Endometrial microvascular endothelial cells (primary cell): ENCODE measurements at regions not wholly inside any gene's neighbourhood (a gene's known extent, or its start where the extent isn't known, plus 50 kb on each side); places are given as distances from the start of the nearest gene placed in this dataset.
"Not testable (repeated sequence)": the region's sequence is repeated elsewhere in the genome, so short reads cannot be mapped to it uniquely, and the experiment has no call there.

Experiments used
- in situ Hi-C: cut with HindIII; loops from 2 replicates; pipeline ENCODE4 v1.10.0; 2017; ENCODE audit warnings: low sequenced_read_pairs, low pct_unique_long_range_greater_than_20kb; ENCODE audit errors: inconsistent ontology term

DNA sequence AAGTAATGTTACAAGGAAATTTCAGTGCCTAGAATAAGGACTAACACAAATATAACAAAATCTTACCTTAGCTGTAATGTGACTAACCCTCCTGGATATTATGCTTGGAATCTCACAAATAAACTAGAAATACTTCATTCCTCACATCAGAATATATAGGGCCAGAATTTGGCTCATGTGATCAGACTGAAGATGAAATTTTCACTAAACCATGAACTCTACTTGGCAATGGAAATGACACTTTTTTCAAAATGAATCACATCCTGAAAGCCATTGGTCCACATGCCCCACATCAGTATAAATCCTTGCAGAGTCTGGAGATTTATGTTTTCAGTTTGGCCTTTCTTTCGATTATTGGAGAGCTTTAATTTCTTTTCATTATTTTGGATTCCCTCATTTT, 227.8 kb downstream of the NRIP1 start:
- in situ Hi-C loops, result no loop called here

DNA sequence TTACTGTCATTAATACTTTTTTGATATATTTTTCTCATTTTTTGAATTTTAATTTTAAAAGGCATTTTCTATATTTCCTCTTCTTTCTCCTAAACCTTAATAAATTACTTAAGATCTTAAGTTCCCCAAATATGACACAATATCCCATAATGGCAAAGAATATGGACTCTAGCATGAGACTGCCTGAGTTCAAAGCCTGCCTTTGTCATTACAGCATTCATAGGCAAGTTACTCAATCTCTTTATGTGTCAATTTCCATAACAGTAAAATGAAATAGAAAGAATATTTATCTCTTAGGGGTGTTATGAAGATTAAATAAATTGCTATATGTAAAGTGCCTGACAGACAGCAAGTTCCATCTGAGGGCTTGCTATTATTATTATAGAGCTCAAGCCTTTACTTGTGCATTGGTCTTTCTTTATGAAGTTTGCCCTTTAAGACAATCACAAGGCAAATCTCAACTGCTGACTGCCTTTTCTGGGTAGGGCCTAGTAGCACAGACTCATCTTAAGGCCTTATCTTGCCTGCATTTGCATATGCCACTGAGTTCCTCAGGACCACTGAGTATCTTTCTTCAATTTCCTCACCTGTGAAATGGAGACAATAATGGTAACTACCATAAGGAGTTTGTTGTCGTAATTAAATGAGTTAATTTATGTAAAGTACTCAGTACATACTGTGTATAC, 231.0 kb downstream of the NRIP1 start:
- in situ Hi-C loops, result no loop called here

DNA sequence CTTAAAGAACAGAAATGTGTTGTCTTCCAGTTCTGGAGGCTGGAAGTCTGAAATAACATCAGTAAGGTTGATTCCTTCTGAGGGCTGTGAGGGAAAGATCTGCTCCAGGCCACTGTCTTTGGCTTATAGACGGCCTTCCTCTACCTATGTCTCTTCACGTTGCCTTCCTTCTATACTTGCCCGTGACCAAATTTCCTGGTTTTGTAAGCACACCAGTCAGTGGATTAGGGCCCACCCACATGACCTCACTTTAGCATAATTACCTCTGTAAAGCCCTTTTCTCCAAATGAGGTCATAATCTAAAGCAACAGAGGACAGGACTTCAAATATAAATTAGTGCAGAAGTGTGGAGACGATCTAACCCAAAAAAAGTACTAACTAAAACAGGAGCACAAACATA, 231.6 kb downstream of the NRIP1 start:
- in situ Hi-C loops, result no loop called here

DNA sequence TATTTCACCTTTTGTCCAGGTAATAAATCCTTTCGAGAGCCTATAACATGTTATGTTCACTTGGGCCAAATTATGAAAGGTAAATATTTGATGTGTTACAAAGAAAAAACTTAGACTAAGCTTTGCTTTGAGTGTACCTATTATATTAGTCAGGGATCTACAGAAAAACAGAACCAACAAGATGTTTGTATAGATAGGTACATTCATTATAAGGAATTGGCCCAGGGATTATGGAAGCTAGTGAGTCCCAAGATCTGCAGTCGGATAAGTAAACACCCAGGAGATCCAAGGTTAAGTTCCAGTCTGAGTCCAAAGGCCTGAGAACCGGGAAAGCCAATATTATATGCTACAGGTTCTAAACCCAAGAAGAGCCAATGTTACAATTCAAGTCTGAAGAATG, 234.5 kb downstream of the NRIP1 start:
- in situ Hi-C loops, result no loop called here

DNA sequence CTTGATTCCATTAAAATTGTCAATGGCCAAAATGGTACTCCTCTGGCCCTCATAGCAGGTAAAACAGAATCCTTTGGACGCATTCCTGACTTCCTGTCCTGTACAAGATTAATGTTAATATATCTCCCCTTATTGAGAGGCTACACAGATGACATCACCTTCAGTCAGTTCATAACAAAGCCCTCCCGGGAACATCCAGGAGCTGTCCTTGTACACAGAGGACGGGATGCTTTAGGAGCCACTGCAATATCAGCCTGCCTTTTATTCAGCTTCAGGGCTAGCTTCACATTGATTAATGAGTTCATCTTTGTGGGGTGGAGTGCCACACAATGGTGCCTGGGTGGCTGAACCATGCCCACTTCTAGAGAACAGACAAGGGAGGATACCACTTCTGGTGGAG, 235.1 kb downstream of the NRIP1 start:
- in situ Hi-C loops, result no loop called here

DNA sequence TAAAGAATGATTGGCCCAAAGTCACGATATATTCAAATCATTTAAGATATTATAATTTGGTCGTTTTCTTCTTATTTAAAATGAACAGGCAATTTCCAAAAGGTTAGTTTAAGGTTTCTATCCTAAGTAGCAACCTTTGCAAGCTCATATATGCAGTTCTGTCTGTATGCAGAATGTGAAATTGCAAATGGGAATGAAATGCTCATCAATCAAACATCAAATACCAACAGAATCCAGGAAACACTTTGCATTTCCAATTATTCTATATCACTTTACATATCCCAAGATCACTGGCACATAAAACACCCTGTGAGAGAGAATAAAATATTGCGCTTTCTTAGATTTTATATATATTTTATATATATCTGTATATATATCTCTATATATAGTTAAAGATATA, 237.3 kb downstream of the NRIP1 start:
- in situ Hi-C loops, result no loop called here

DNA sequence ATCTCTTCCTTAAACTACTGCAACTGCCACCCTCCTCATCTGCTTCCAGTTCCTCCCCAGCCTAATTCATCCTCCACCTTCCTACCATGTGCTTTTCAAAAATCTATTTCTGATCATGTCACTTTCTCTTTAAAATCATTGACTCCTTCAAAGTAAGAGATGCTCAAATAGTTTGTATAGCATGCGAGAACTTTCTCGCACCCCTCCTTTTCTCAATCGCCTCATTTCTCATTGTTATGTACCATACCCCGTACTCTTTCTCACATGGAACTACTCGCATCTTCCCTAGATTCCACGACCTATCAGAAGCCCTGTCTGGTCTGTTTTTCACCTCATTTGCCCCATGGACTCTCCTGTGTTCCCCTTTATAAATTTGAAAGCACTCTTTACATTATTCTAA, 238.2 kb downstream of the NRIP1 start:
- in situ Hi-C loops, result no loop called here

DNA sequence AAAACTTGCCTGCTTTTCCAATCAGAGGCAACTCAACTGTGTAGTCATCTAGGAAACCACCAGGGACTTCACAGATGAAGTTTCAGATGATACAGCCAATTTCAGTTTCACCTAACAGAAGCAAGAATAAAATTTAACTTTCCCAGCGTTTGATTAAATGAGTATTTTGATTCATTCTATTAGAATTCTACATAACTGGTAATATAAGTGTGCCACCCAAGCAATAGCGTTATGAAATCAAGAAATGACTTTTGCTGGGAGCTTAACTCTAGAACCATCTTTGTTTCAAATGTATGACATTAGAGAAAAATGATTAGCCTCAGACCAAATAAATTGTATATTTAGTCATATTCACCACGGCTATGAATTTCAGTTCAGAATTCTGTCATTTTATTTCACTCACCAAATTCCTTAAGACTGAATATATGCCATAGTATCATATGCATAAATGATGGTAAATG, 239.3 kb downstream of the NRIP1 start:
- in situ Hi-C loops, result no loop called here

DNA sequence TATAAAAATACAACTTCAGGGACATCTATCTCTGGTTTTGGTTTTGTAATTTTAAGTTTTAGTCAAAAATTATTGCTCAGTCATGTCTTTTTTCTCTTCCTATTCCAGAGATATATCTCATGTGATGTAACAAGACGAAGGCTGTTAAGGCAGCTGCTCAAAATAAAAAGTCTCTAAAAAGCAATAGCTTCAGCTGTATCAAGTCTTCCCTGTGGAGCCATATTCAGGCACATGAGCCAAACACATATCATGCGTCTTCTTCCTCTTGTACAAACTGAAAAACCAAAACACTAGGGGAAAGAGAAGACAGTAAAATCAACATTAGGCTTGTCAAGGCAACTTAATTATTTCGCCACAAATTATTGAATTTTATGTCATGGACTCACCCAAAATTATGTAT, 240.7 kb downstream of the NRIP1 start:
- in situ Hi-C loops, result no loop called here

DNA sequence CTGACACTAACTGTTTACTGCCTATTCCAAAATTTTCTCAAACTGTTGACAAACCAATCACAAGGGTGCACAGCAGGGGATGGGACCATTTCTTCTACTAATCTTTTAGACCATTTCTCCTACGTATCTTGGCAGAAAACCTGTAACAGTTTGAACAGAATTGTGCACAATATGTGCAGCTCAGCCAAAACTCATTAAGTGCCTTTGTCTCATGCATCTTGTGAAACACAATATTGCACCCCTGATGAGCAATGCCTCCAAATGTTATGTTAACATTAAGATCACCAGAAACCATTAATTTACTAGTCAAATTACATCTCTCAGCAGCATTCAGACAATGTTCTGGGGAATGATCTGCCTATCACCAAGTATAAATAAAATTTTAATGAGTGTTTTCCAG, 247.5 kb downstream of the NRIP1 start:
- in situ Hi-C loops, result no loop called here

DNA sequence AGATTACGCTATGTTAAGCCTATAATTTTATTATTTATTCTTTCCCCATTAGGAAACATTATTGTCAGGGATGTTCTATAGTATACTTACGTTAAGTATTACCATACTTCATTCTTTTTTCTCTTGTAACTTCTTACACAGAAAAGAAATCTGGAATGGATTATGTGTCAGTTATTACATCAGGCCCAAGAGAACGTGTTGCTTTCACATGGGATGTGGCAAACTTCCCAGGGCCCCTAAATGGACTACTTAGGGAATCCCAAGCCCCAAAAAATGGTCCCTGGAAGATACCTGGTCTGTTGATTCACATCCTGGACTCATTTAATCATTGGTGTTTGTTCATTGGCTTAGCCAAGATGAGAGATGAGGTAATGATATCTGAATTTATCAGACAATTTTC, 249.8 kb downstream of the NRIP1 start:
- in situ Hi-C loops, result no loop called here

DNA sequence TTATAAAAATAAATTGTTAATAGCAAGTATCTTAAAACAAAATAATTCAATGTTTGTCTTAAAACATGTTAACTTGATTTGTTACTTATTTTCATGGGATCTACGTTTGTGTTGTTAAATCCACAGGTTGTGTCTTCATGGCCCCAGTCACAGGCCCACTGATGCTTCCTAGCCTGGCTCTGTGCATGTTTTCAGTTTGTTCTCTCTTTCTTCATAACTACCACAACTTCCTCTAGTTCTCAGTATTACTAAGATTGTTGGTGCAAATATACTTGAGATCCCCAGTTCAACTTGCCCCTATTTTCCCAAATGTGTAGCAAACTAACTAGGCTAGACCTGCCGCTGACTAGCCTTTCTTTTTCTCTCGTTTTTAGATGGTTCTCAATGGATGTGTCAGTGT, 250.5 kb downstream of the NRIP1 start:
- in situ Hi-C loops, result no loop called here

DNA sequence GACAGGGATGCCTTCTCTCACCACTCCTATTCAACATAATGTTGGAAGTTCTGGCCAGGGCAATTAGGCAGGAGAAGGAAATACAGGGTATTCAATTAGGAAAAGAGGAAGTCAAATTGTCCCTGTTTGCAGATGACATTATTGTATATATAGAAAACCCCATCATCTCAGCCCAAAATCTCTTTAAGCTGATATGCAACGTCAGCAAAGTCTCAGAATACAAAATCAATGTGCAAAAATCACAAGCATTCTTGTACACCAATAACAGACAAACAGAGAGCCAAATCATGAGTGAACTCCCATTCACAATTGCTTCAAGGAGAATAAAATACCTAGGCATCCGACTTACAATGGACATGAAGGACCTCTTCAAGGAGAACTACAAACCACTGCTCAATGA, 258.1 kb upstream of the SAMSN1 start:
- in situ Hi-C loops, result not testable (repeated sequence)

DNA sequence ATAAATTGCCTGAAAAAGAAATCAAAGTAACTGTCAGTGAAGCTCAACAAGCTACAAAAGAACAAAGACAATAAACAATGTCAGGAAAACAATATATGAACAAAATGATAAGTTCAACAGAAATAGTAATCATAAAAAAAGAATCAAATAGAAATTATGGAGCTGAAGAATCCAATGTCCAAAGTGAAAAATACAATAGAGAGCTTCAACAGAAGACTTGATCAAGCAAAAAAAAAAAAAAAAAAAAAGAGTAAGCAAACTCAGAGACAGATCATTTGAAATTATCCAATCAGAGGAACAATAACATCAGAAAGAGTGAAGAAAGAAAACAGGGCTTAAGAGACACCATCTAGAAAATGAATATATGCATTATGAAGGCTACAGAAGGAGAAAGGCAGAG, 251.4 kb upstream of the SAMSN1 start:
- in situ Hi-C loops, result no loop called here

DNA sequence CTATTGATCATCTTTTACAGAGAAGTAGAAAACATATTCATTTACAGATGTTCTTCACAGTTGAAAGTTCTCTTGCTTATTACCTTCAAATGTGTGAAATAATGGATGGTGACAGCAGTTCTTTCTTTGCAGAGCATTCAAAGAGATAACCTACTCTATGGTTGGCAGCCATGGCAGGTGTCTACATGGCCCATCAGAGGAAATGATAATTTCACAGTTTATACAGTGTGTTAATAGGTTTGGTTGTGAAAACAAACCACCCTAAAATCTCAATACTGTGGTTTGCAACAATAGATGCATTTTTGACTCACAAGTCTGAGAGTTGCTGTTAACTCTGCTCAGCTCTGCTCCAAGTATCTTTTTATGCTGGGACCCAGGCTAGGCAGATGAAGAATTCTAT, 241.2 kb upstream of the SAMSN1 start:
- in situ Hi-C loops, result no loop called here

DNA sequence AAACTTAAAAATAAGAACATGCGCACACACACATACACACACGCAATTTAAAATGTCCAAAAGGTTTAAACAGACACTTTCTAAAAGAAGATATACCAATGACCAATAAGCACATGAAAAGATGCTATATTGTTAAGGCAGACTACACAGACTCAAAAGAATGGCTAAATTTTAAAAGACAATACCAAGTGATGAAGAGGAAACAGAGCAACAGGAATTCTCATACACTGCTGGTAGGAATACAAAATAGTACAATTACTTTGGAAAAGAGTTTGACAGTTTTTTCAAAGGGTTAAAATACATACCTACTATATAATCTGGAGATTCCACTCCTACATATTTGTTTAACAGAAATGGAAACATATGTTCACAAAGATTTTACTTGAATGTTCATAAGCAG, 239.6 kb upstream of the SAMSN1 start:
- in situ Hi-C loops, result no loop called here

DNA sequence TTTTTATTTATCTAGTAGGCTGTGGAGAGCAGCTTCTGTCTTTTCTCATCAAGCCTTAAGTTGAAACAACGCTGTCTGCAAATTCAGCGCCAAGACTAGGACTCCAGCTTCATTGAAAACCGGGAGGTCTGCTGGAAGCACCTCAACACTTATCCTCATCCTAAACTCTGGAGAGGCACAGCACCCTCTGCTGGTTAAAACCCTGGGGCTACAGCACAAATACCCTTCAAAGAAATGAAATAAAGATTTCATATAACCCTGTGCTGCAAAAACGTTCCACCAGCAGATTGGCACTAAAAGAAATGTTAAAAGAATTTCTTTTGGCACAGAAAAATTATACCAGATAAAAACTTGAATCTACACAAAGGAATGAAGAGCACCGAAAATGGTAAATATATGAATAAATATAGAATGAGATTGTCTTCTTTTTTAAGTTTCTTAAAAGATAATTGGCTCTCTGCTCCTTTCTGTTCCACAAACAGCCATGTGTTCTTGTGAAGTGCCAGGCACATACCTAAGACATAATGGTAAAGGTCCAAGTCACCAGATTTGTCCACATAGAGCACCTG, 227.7 kb upstream of the SAMSN1 start:
- in situ Hi-C loops, result no loop called here

DNA sequence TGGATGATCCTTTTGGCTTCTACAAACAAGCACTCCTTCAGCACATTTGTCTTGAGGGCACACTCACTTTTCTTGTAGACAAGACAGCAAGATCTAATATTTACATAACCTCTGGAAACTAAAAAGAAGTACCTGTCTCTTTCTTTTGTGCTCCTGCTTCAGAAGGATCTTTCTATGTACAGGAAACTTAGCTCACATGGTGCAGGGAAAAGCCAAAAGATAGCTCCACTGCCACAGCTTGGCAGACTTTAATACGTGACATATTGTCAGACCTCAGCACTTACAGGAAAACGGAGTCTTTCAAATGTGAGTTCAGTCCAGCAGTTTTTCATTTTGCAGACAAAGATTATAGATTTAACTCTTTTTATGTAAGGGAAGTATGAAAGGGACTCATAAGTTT, 225.5 kb upstream of the SAMSN1 start:
- in situ Hi-C loops, result no loop called here

DNA sequence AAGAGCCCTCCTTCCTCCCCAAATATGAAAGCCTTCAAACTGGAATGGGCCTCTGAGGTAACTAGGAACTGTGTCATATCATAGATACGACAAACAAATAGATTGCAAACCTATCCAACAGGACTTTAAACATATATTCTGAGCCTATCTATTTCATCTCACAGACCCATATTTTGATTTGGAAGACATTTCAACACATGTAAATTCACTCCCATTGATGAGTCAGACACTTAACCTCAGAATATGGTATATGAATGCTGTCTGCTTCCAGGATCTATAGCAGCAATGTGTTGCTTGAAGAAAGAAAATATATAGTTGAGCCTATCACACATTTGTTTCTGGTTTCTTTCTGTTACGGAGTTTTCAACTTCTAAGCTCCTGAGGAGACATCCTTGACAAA, 221.9 kb upstream of the SAMSN1 start:
- in situ Hi-C loops, result no loop called here

DNA sequence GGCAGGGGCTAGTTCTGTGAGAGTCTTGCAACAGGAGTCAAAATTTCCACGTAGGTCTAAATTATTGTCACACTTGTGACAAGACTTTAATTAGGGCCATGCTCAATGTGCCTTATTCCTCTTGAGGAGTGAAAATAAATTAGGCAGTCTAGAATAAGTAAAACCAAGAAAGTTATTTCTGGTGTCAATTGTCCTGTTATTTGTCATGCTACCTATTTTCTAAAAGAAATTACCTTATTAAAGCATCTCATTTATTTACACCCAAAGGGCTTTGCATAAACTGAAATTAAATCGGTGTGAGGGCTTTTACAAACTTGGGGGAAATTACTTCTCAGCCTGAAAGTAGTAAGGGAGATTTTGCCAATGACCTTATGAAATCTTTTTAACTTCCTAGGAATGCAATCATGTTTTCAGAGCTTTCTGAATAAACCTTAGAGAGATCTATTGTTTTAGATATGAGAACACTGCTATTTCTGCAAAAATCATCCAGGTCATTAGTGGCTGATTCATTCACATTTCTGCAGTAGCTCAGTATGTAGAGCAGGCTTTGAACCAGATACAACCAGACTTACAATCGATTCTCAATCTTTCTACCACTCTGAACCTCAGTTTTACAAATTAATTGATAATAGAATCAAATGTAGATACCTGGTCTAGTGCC, 221.2 kb upstream of the SAMSN1 start:
- in situ Hi-C loops, result no loop called here

DNA sequence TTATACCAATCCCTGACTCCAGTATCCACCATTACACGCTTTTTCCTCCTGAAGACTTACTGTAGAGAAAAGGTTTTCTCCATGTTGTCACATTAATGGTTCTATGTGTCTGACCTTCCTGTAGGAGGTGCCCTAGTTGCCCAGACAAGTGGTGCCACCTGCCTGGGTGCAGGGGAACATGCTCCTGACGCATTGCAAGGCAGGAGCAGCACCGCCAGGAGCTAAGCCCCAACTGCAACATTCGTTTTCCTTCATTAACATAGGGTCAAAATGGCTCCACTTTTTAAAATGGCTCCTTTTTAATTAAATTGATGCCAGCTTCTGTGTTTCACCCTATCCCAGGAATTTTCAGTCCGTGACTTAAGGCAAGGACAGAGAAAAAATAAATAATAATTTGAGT, 220.1 kb upstream of the SAMSN1 start:
- in situ Hi-C loops, result no loop called here
